Uterus (tissue), 3 donors: ENCODE measurements at regions not wholly inside any gene's neighbourhood (a gene's known extent, or its start where the extent isn't known, plus 50 kb on each side); places are given as distances from the start of the nearest gene placed in this dataset.

Experiments
- DNase-seq, 2 donors: peaks; one replicate each; pipeline ENCODE4 v3.0.0-alpha.2; 2019 to 2020
- H3K27ac ChIP-seq, 2 donors: fragments of 200-600 bp; sonication (generic); 1 replicate in 1 of 2; 2 replicates in 1 of 2; pipeline ENCODE4 v1.5.1; 2016 to 2018
- H3K27me3 ChIP-seq, 2 donors: fragments of 200-600 bp; sonication (generic); one replicate each; pipeline ENCODE4 v1.5.1; 2018 to 2019; ENCODE audit warnings: control low read depth in 1 of 2
- H3K36me3 ChIP-seq, 2 donors: fragments of 200-600 bp; sonication (generic); one replicate each; pipeline ENCODE4 v1.5.1; 2019; ENCODE audit warnings: control low read depth in 1 of 2
- H3K4me1 ChIP-seq, 2 donors: fragments of 200-600 bp; sonication (generic); one replicate each; pipeline ENCODE4 v1.5.1; 2018 to 2019; ENCODE audit warnings: control low read depth in 1 of 2
- H3K4me3 ChIP-seq, 2 donors: fragments of 200-600 bp; sonication (generic); 1 replicate in 1 of 2; 2 replicates in 1 of 2; pipeline ENCODE4 v1.5.1; 2018 to 2019; ENCODE audit warnings: mild to moderate bottlenecking in 1 of 2
- H3K9me3 ChIP-seq, 2 donors: fragments of 200-600 bp; sonication (generic); one replicate each; pipeline ENCODE4 v1.5.1; 2019; ENCODE audit warnings: control low read depth in 1 of 2
- CTCF ChIP-seq, 4 experiments: fragments of 200-600 bp in 2 of 4; fragments of 450-650 bp in 2 of 4; sonication (generic) in 2 of 4; IDR thresholded peaks; one replicate each; pipeline ENCODE4 v1.5.1; 2016 to 2019; ENCODE audit warnings: antibody characterized with exemption in 4 of 4, mild to moderate bottlenecking in 2 of 4, moderate library complexity in 1 of 4
- POLR2A ChIP-seq, 2 donors: fragments of 450-650 bp; IDR thresholded peaks; one replicate each; pipeline ENCODE4 v1.6.1; 2016; ENCODE audit warnings: antibody characterized with exemption in 2 of 2, mild to moderate bottlenecking in 1 of 2, moderate library complexity in 1 of 2
- intact Hi-C: fragments of 100-400 bp; cut with DNase I; formaldehyde crosslinking; loops from one replicate; pipeline ENCODE4 v1.15.1; 2023; ENCODE audit warnings: low total_unique reads
- donor health status: DM: yes; HTN: yes; CAD: no.

DNA sequence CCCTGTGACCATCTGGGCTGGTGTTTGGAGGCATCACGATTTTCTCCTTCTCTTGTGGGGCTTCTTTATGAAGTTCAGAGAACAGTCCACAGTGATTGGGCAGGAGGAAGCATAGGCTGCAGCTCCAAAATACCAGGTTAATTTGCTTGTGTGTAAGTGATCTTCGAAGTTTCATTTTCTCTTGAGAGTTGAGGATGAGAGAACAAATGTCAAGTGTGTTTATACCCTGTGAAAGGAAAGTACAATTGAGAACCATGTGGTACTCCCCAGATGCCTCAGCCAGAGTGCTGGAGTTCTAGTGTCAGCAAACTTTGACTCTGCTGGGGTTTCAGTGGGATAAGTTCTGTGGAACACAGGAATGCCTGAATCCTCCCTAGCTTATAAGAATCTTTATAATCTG, 357.1 kb upstream of the CFAP20DC start:
- no peak for DNase-seq
- Histone ChIP-seq H3K27me3 (no peaks in the 10 kb centered on the region), H3K4me3 (no peak overlapping the region), H3K36me3 (no peaks in the 10 kb centered on the region), H3K27ac (no peak overlapping the region), H3K9me3 (no peaks in the 10 kb centered on the region), H3K4me1 (no peaks in the 10 kb centered on the region)
- TF ChIP-seq POLR2A (IDR thresholded peaks at IDR 0.05) (no peak), CTCF (IDR thresholded peaks at IDR 0.05) (no peak)
- intact Hi-C loops, result no loop called here

DNA sequence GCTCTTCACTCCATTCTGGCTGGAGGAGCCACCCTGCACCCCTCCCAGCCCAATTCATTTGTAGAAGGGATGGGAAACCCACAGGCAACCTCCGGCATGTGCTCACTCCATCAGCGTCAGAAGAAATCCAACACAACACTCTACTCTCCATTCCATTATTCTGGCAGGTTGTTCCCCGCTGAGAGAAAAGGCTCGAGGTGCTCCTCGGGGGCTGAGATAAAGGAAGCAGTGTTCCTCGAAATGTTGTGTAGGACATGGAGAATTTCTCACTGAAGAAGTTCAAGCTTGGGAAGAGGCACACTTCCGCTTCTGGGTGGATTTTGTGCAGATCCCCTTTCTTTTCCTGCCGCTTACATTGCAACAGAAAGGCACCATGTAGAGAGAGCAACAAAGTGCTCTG, 355.0 kb upstream of the CFAP20DC start:
- H3K4me1 ChIP-seq, result no peaks in the 10 kb centered on the region
- no peak overlapping the region for H3K4me3 ChIP-seq
- TF ChIP-seq POLR2A (IDR thresholded peaks at IDR 0.05) (no peak), CTCF (IDR thresholded peaks at IDR 0.05) (no peak)
- no peaks in the 10 kb centered on the region for H3K36me3 ChIP-seq
- no peak for DNase-seq
- intact Hi-C loops, result no loop called here
- no peaks in the 10 kb centered on the region for H3K27me3 ChIP-seq
- no peak overlapping the region for H3K27ac ChIP-seq
- no peaks in the 10 kb centered on the region for H3K9me3 ChIP-seq

DNA sequence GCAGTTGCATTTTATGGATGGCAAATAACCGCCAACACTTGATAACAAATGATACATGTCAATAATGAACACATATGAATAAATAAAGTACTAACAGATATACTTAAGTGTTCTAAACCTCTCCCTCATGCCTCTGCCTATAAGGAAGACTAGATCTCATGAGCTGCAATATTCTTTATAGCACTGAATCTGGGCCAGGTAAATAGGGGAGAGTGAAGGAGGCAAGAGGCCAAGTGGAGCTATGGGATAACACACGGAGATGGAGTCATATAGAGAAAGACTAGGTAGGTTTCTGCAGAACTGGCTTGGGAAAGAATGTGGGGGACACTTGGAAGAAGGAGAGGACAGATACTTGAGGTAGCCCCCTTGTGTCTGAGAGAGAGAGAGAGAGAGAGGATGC, 354.2 kb upstream of the CFAP20DC start:
- no peaks in the 10 kb centered on the region for H3K36me3 ChIP-seq
- H3K27ac ChIP-seq, result no peak overlapping the region
- no peak for DNase-seq
- no peak overlapping the region for H3K4me3 ChIP-seq
- TF ChIP-seq CTCF (IDR thresholded peaks at IDR 0.05) (no peak), POLR2A (IDR thresholded peaks at IDR 0.05) (no peak)
- intact Hi-C loops, result no loop called here
- H3K27me3 ChIP-seq, result no peaks in the 10 kb centered on the region
- H3K9me3 ChIP-seq, result no peaks in the 10 kb centered on the region
- no peaks in the 10 kb centered on the region for H3K4me1 ChIP-seq

DNA sequence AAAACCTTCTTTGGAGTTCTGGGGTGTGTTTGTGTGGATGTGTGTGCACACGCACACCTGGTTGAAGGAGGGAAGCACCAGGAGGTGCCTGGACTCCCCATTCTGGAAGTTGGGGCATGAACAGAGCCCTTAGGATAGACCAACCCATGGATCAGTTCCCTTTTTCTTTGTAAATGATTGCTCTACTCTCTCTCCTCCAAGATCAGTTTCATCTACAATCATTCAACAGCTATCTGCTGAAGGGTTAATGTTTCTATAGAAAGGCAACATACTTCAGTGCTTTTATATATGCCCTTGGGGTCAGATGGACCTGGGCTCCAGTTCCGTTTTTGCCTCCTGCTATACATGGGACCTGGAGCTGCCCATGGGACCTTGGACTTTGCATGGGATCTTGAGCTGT, 352.1 kb upstream of the CFAP20DC start:
- H3K4me1 ChIP-seq, result no peaks in the 10 kb centered on the region
- no peak for DNase-seq
- H3K9me3 ChIP-seq, result no peaks in the 10 kb centered on the region
- no peaks in the 10 kb centered on the region for H3K36me3 ChIP-seq
- no peak for TF ChIP-seq CTCF (IDR thresholded peaks at IDR 0.05)
- no peak for TF ChIP-seq POLR2A (IDR thresholded peaks at IDR 0.05)
- intact Hi-C loops, result no loop called here
- no peaks in the 10 kb centered on the region for H3K27me3 ChIP-seq
- H3K27ac ChIP-seq, result no peak overlapping the region
- H3K4me3 ChIP-seq, result no peak overlapping the region

DNA sequence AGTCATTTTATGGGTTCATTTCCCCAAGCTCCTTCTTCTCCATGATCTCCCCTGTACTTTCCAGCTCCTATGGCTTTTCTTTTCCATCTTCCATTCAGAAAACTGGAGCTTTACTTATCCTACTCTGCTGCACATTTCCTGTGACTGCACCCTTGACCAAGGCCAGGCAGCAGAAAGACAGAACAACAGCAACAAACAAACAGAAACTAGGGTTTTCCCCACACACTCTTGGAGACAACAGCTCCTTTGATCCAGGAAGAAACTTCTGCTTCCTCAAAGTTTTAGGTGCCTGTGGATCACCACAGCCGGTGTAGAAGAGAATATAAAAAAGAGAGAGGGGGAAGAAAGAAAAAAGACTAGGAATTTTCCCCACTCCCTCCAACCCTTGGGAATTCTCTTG, 342.3 kb upstream of the CFAP20DC start:
- Histone ChIP-seq H3K27ac (no peak overlapping the region), H3K9me3 (no peaks in the 10 kb centered on the region), H3K36me3 (no peaks in the 10 kb centered on the region), H3K4me3 (no peak overlapping the region), H3K27me3 (no peaks in the 10 kb centered on the region), H3K4me1 (no peaks in the 10 kb centered on the region)
- no peak for DNase-seq
- TF ChIP-seq CTCF (IDR thresholded peaks at IDR 0.05) (no peak), POLR2A (IDR thresholded peaks at IDR 0.05) (no peak)
- intact Hi-C loops, result no loop called here
